GM23338 (cell line): ENCODE measurements at regions not wholly inside any gene's neighbourhood (a gene's known extent, or its start where the extent isn't known, plus 50 kb on each side); places are given as distances from the start of the nearest gene placed in this dataset.

ENCODE experiments used
- ATAC-seq: fragments of 200-7000 bp; cut with Tn5 transposase; 3 replicates; pipeline ENCODE4 v1.9.1; 2020
- DNase-seq: peaks from one replicate; pipeline ENCODE4 v3.0.0-alpha.2; 2015; ENCODE audit warnings: low spot score
- H2AFZ ChIP-seq: fragments of 200-600 bp; sonication (generic); 2 replicates; pipeline ENCODE4 v1.8.0; 2016; ENCODE audit warnings: antibody characterized with exemption, mild to moderate bottlenecking, moderate library complexity
- H3F3A ChIP-seq: fragments of 200-600 bp; sonication (generic); replicated peaks from 2 replicates; pipeline ENCODE4 v1.8.0; 2017; ENCODE audit warnings: antibody characterized with exemption, mixed run types, low read depth
- H3K27ac ChIP-seq: fragments of 200-600 bp; sonication (generic); 2 replicates; pipeline ENCODE4 v1.6.1; 2016; ENCODE audit warnings: low read depth
- H3K27me3 ChIP-seq: fragments of 200-600 bp; sonication (generic); 2 replicates; pipeline ENCODE4 v1.8.0; 2016; ENCODE audit warnings: mild to moderate bottlenecking, mixed run types, moderate library complexity; ENCODE audit not compliant: insufficient read depth
- H3K36me3 ChIP-seq: fragments of 200-600 bp; sonication (generic); 2 replicates; pipeline ENCODE4 v1.8.0; 2016; ENCODE audit warnings: mild to moderate bottlenecking; ENCODE audit not compliant: insufficient read depth
- H3K4me1 ChIP-seq: fragments of 200-600 bp; sonication (generic); 2 replicates; pipeline ENCODE4 v1.8.0; 2016; ENCODE audit warnings: mild to moderate bottlenecking, moderate library complexity; ENCODE audit not compliant: insufficient read depth
- H3K4me2 ChIP-seq: fragments of 200-600 bp; sonication (generic); 2 replicates; pipeline ENCODE4 v1.7.1; 2017; ENCODE audit warnings: mixed run types
- H3K4me3 ChIP-seq: fragments of 200-600 bp; sonication (generic); 2 replicates; pipeline ENCODE4 v1.6.1; 2016; ENCODE audit warnings: mixed run types
- H3K79me2 ChIP-seq: fragments of 200-600 bp; sonication (generic); replicated peaks from 2 replicates; pipeline ENCODE4 v1.8.0; 2017; ENCODE audit warnings: mild to moderate bottlenecking; ENCODE audit not compliant: insufficient read depth
- H3K9me2 ChIP-seq: fragments of 200-600 bp; sonication (generic); 2 replicates; pipeline ENCODE4 v1.8.0; 2017; ENCODE audit not compliant: insufficient read depth
- H4K20me1 ChIP-seq: fragments of 200-600 bp; sonication (generic); replicated peaks from 2 replicates; pipeline ENCODE4 v1.8.0; 2017; ENCODE audit warnings: mild to moderate bottlenecking; ENCODE audit not compliant: insufficient read depth
- H3K27ac Mint-ChIP-seq: 2 replicates; pipeline ENCODE4 v1.8.0; 2020; ENCODE audit warnings: inconsistent platforms, mild to moderate bottlenecking, moderate library complexity, mixed read lengths
- H3K27me3 Mint-ChIP-seq: 3 replicates; pipeline ENCODE4 v1.8.0; 2022; ENCODE audit warnings: low read depth, mild to moderate bottlenecking, moderate library complexity, mixed read lengths, inconsistent platforms; ENCODE audit not compliant: insufficient read depth, poor library complexity
- H3K36me3 Mint-ChIP-seq: 3 replicates; pipeline ENCODE4 v1.8.0; 2021; ENCODE audit warnings: low read depth, mild to moderate bottlenecking, inconsistent platforms, moderate library complexity, mixed read lengths
- H3K4me1 Mint-ChIP-seq: 3 replicates; pipeline ENCODE4 v1.8.0; 2020; ENCODE audit warnings: mild to moderate bottlenecking, inconsistent platforms, mixed read lengths
- H3K4me3 Mint-ChIP-seq: 3 replicates; pipeline ENCODE4 v1.8.0; 2021; ENCODE audit warnings: moderate library complexity, mild to moderate bottlenecking, inconsistent platforms, mixed read lengths
- H3K9me3 Mint-ChIP-seq: 3 replicates; pipeline ENCODE4 v1.8.0; 2020; ENCODE audit warnings: moderate library complexity, mild to moderate bottlenecking, inconsistent platforms, mixed read lengths
- EZH2 ChIP-seq: fragments of 200-600 bp; sonication (generic); IDR thresholded peaks from one replicate; pipeline ENCODE4 v1.8.0; 2017; ENCODE audit warnings: antibody characterized with exemption, mild to moderate bottlenecking, low read depth; ENCODE audit not compliant: unreplicated experiment
- EZH2phosphoT487 ChIP-seq: fragments of 200-600 bp; sonication (generic); IDR thresholded peaks from one replicate; pipeline ENCODE4 v1.8.1; 2018; ENCODE audit warnings: antibody characterized with exemption; ENCODE audit not compliant: unreplicated experiment
- NANOG ChIP-seq: IDR thresholded peaks from 2 replicates; pipeline ENCODE4 v1.6.1; 2016; ENCODE audit warnings: antibody characterized with exemption, borderline replicate concordance
- STAT1 ChIP-seq: IDR thresholded peaks from one replicate; pipeline ENCODE4 v1.6.1; 2016; ENCODE audit warnings: antibody characterized with exemption; ENCODE audit not compliant: unreplicated experiment
- ZNF331 ChIP-seq: fragments of 250-450 bp; sonication (Bioruptor Pico); IDR thresholded peaks from 2 replicates; pipeline ENCODE4 v1.5.0; 2020; ENCODE audit warnings: low read depth, mild to moderate bottlenecking, moderate library complexity
- TF ChIP-seq, protein P1 (sequence below): fragments of 250-450 bp; sonication (Bioruptor Pico); IDR thresholded peaks from 2 replicates; pipeline ENCODE4 v1.5.0; 2020; ENCODE audit warnings: mild to moderate bottlenecking, moderate library complexity
- TF ChIP-seq, protein P2 (sequence below): IDR thresholded peaks from 2 replicates; pipeline ENCODE4 v1.6.1; 2016; ENCODE audit warnings: antibody characterized with exemption

GRCh38 chr20:56985066-56985685 is 281.3 kb downstream of the BMP7 start (continued):
- TF ChIP-seq, protein P1, sequence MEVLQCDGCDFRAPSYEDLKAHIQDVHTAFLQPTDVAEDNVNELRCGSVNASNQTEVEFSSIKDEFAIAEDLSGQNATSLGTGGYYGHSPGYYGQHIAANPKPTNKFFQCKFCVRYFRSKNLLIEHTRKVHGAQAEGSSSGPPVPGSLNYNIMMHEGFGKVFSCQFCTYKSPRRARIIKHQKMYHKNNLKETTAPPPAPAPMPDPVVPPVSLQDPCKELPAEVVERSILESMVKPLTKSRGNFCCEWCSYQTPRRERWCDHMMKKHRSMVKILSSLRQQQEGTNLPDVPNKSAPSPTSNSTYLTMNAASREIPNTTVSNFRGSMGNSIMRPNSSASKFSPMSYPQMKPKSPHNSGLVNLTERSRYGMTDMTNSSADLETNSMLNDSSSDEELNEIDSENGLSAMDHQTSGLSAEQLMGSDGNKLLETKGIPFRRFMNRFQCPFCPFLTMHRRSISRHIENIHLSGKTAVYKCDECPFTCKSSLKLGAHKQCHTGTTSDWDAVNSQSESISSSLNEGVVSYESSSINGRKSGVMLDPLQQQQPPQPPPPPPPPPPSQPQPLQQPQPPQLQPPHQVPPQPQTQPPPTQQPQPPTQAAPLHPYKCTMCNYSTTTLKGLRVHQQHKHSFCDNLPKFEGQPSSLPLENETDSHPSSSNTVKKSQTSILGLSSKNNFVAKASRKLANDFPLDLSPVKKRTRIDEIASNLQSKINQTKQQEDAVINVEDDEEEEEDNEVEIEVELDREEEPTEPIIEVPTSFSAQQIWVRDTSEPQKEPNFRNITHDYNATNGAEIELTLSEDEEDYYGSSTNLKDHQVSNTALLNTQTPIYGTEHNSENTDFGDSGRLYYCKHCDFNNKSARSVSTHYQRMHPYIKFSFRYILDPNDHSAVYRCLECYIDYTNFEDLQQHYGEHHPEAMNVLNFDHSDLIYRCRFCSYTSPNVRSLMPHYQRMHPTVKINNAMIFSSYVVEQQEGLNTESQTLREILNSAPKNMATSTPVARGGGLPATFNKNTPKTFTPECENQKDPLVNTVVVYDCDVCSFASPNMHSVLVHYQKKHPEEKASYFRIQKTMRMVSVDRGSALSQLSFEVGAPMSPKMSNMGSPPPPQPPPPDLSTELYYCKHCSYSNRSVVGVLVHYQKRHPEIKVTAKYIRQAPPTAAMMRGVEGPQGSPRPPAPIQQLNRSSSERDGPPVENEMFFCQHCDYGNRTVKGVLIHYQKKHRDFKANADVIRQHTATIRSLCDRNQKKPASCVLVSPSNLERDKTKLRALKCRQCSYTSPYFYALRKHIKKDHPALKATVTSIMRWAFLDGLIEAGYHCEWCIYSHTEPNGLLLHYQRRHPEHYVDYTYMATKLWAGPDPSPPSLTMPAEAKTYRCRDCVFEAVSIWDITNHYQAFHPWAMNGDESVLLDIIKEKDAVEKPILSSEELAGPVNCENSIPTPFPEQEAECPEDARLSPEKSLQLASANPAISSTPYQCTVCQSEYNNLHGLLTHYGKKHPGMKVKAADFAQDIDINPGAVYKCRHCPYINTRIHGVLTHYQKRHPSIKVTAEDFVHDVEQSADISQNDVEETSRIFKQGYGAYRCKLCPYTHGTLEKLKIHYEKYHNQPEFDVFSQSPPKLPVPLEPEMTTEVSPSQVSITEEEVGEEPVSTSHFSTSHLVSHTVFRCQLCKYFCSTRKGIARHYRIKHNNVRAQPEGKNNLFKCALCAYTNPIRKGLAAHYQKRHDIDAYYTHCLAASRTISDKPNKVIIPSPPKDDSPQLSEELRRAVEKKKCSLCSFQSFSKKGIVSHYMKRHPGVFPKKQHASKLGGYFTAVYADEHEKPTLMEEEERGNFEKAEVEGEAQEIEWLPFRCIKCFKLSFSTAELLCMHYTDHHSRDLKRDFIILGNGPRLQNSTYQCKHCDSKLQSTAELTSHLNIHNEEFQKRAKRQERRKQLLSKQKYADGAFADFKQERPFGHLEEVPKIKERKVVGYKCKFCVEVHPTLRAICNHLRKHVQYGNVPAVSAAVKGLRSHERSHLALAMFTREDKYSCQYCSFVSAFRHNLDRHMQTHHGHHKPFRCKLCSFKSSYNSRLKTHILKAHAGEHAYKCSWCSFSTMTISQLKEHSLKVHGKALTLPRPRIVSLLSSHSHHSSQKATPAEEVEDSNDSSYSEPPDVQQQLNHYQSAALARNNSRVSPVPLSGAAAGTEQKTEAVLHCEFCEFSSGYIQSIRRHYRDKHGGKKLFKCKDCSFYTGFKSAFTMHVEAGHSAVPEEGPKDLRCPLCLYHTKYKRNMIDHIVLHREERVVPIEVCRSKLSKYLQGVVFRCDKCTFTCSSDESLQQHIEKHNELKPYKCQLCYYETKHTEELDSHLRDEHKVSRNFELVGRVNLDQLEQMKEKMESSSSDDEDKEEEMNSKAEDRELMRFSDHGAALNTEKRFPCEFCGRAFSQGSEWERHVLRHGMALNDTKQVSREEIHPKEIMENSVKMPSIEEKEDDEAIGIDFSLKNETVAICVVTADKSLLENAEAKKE: no peak
- TF ChIP-seq, protein P2, sequence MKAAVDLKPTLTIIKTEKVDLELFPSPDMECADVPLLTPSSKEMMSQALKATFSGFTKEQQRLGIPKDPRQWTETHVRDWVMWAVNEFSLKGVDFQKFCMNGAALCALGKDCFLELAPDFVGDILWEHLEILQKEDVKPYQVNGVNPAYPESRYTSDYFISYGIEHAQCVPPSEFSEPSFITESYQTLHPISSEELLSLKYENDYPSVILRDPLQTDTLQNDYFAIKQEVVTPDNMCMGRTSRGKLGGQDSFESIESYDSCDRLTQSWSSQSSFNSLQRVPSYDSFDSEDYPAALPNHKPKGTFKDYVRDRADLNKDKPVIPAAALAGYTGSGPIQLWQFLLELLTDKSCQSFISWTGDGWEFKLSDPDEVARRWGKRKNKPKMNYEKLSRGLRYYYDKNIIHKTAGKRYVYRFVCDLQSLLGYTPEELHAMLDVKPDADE: no peak
- TF ChIP-seq ZNF331 (CRISPR knock-in tag) (no peak), EZH2phosphoT487 (no peak), NANOG (no peak), STAT1 (no peak)

- Mint-ChIP-seq H3K4me3 (no peak overlapping the region), H3K27ac (no peak overlapping the region), H3K27me3 (peaks cover 4% of the 10 kb centered on the region), H3K4me1 (peaks cover 4% of the 10 kb centered on the region; the same call in 2 of the 3 replicates), H3K9me3 (peaks cover 16% of the 10 kb centered on the region), H3K36me3 (no peaks in the 10 kb centered on the region)
- H3K27me3 ChIP-seq: no peaks in the 10 kb centered on the region
- no peaks in the 10 kb centered on the region for H3K4me1 ChIP-seq
- no peak overlapping the region for H3K4me3 ChIP-seq
- no peaks in the 10 kb centered on the region for H4K20me1 ChIP-seq
- H3K4me2 ChIP-seq: no peak overlapping the region
- ATAC-seq: no peak
- H3K36me3 ChIP-seq: no peaks in the 10 kb centered on the region
- H3K9me2 ChIP-seq: no peaks in the 10 kb centered on the region; the same call in 1 of the 2 replicates
- H3K79me2 ChIP-seq: no peaks in the 10 kb centered on the region
- no peak overlapping the region for H3K27ac ChIP-seq
- DNase-seq: no peak
- no peak overlapping the region for H2AFZ ChIP-seq
- H3F3A ChIP-seq: no peaks in the 10 kb centered on the region
- TF ChIP-seq STAT1: no peak
- no peak for TF ChIP-seq EZH2phosphoT487
- no peak for TF ChIP-seq EZH2
- TF ChIP-seq, protein P2: no peak
Observed at GRCh38 chr20:56986476-56986875, 280.0 kb downstream of the BMP7 start.
